NCI-H1417 (cell line): ENCODE measurements at regions not wholly inside any gene's neighbourhood (a gene's known extent, or its start where the extent isn't known, plus 50 kb on each side); places are given as distances from the start of the nearest gene placed in this dataset.
A peak's percentile ranks its signal among the peaks of the same experiment; 100 is the strongest.

ENCODE experiments used
- DNase-seq, 3 experiments: peaks; one replicate each; lab custom pipeline; 2025; lab: John Stamatoyannopoulos, UW

DNA sequence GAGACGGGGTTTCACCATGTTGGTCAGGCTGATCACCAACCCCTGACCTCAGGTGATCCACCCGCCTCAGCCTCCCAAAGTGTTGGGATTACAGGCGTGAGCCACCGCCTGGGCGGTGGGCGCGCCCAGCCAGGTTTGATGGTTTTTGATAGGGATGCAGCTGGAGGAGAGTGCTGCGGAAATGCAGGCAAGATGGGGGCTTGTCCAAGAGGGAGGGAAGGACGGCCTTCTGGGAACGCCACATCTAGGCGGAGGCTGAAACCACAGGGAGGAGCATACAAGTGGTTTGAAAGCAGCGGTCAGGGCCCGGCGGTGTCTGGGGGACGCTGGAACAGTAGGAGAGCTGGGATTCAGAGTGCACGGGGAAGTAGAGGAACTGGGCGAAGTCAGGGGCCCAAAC is 134.6 kb downstream of the VRK1 start:
- no peak for DNase-seq

DNA sequence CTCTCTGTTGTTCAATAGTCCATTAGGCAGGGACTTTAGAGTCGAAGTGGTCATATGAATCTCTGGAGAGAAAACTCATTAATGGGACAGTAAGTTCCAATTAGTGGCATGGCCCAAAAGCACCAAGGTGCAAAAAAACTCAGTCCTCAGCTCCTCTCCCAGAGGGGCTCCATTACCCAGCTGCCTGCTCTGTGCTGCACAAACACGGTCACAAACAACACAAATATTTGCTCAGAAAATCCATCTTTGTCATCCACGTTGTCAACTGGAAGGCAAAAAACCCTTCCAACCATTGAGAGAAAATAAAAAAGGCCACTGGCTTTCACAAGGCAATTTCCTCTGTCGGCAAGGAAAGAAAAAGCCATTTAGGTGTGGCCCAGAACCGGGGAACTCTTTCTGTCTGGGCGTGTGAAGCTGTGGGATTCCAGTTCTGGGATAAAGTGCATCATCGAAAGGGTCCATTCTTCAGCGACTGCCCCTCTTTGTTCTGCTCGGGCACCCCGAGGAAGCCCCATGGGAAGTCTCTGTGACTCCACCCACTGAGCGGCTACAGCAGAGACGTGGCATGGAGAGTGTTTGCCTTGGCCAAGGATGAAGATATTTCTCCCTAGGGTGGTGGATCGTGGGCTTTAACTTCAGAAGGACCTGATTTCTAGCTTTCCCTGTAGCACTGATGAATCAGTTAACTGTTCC is 137.6 kb downstream of the VRK1 start:
- DNase-seq = peak in 1 of 3 experiments; percentile 12

DNA sequence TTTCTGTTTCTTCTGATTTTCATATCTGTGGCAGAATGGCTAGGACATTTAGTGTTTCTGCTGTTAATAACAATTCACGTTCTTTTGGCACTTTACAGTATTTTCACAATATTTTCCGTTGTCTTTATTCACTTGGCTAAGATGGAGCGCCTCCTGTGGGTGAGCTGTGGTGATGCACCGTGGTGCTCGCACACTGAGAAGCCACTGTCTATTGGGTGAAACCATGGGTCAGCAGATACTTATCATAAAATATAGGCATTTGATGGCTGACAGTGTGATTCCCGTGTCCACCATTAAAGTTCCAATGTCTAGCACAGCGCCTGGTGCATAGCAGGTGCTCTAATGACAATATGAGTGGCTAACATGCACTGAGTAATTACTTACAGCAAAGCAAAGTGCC is 141.8 kb downstream of the VRK1 start:
- no peak for DNase-seq

DNA sequence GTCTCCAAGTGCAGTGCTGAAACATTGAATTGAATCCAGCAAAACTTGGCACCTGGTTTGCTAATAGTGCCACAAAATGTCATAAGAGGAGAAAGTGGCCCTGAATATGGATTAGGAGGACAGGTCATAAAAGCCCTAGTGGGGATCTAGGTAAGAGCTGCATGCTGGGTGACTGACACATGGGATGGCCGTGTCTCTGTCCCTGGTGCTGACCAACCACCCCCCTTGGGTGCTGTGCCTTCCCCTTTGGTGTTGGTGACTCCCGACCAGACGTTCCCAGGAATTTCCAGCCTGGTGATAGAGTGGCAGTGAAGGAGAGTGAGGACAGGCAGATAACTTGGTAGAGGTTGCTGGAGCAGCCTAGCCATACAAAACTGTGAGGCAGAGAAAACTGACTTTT is 142.8 kb downstream of the VRK1 start:
- no peak for DNase-seq

DNA sequence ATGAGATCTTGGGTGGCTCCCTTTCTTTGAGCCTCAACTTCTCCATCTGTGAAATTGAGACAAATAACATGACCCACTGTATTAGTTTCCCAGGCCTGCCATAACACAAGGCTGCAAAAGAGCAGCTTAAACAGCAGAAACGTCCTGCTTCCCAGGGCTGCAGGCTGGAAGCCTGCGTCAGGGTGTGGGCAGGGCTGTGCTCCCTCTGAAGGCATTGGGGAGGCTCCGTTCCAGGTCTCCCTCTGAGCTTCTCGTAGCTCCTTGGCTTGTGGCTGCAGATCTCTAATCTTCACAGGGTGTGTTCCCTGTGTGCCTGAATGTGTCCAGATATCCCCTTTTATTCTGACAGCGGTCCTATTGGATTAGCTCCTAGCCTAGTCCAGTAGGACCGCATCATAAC is 147.1 kb downstream of the VRK1 start:
- DNase-seq = no peak

DNA sequence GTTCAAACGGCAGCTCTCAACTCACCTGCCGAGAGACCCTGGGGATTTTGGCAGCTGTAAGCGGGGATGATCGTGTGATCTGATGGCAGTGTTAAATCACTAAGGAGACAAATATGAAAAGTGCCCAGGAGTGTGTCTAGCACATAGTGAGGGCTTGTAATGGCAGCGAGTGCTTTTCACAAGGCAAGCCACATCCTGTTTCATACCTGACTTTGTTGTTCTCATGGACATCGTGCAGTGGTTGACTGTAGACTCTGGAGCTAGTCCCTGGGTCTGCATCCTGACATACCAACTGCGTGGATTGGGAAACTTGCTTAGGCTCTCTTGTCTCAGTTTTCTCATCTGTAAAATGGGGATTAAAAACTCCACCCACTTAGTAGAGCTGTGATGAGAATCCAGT is 148.5 kb downstream of the VRK1 start:
- no peak for DNase-seq

DNA sequence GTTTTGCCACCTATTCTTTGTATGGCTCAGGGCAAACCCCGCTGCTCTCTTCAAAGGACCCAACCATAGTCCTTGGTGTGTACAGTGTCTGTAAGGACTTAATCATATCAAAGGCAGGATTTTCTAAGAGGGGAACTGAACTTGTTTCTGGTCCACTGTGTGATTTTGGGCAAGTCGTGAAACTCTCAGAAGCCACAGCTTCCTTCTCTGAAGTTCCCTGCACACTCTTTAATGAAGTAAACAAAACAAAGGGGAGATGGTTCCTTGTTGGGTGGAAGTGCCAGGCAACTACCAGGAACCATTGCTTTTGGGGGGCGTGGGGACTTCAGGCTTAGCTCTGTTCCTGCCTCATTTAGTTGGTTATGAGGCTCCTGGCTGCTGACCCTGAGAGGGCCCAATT is 152.4 kb downstream of the VRK1 start:
- DNase-seq = no peak

DNA sequence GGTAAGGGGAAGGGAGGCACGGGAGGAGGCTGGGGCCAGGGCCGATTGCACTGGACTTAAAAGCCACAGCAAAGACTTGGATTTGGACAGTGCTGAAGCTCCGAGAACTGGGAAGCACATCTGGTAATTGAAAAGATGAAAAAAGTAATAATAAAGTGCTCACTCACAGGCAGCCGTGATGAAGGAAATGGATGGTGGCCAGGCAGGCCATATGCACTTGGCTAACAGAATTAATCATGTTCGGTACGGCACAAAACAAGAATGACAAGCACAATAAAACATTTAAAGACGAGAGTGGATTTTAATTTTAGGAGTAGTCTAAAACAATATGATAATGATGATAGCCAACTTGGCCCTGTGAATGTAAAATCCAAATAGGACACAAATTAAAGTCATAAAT is 154.3 kb downstream of the VRK1 start:
- no peak for DNase-seq

DNA sequence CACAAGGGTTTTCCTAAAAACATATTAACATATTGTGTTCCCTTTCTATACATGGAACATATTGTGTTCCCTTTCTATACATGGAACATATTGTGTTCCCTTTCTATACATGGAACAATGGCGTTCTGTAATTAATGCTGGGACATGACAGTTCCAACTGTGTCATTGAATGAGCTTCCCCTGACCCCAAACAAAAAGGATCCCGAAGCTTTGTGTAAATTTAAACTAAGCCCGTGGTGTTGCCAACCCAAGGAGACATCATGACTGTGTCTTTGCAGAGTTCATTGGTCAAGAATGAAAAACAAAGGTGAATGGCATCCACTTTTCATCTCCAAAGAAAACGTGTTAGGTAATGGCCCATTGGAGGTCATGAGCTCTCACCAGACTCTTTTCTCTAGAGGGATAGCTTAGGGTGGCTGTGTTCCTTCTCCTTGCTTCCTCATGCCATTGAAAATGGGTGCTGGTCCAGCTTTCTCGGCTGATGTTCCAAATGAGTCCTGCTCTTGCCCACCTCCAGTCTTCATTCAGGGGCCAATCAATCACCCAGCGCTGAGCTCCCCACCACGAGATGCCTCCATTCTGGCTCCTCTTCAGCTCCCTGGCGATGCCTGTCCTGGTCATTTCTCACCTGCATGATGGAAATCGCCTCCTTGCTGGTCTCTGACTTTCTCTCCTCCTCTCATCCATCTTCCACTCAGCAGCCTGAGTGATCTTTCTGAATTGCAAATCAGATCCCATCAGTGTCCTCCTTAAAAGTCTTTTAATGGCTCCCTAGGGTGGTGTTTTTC is 156.1 kb downstream of the VRK1 start:
- no peak for DNase-seq

DNA sequence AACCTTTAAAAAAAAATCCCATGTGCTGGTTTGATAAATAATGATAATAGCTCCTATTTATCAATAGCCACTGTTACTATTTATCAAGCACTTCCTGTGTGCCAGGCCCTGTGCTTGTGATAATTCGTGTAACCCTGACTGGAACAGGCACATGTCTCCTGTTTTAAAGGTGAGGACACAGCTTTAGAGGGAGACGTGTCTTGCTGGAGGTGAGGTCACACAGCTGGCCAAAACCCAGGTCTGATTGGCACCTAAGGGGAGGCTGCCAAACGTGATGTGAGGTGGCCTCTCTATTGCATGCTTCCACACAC is 156.6 kb downstream of the VRK1 start:
- no peak for DNase-seq

DNA sequence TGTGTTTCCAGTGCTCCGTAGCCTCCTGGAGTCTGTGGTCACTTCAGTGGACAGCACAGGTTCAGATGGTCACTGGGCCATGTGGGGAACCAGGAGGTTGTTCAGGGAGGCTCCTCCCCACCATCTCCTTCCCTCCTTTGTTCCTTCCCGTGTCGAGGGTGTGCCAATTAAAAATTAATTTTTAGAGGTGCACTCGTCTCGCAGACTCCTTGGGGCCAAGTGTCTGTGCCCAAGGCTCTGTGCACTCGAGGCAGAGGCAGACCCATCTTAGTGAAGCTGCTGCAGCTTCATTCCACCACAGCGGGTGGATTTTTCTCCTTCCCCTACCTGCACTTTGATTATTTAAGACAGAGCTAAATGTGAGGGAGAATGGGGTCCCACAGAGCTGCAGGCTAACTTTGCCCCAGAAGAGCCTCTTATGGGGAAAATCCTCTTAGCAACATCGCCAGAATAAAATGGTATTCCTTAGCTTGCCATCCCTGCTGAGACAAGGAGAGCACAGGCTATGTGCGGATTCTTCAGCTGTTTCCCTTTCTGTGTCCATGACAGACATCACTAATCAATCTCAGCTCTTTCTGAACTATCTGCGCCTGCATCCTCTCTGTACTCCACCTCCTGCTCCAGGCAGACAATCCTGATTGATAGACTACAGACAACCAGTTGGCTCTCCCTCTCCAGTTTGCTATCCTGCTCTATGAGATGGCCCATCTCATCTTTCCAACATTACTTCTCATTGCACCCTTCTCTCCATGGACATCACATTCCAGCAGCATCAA is 159.5 kb downstream of the VRK1 start:
- no peak for DNase-seq

DNA sequence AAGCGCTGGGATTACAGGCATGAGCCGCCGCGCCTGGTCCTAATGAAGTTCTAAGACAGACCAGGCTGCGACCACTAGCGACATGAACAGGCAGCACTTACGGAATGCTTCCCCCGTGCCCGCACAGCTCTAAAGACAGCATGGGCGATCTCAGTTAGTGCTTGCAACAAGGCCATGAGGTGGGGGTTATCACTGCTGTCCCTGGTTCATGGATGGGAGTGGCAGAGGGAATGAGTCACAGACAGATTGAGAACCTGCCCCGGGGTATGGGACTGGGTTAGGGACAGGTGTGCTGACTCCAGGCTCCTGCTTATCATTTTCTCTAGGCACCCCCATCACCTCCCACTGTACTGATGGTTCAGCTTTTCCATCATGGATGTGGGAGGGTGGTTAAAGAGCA is 160.9 kb downstream of the VRK1 start:
- DNase-seq = no peak

DNA sequence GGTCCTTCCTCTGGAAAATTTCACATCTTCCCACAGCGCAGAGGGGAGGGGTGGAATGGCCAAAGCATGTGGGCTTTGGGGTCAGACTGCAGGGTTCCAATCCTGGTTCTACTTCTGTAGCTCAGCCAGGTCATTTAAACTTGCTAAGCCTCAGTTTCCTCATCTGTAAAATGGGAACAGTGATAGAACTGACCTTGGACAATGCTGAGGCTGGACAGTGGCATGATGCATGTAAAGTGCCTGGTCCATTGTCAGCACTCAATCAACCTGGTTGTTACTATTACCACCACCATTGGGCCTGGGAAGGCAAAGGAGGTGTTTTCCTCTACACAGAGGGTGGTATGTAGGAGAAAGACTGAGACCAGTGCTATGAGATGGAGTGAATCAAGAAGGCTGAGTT is 162.8 kb downstream of the VRK1 start:
- DNase-seq = no peak

DNA sequence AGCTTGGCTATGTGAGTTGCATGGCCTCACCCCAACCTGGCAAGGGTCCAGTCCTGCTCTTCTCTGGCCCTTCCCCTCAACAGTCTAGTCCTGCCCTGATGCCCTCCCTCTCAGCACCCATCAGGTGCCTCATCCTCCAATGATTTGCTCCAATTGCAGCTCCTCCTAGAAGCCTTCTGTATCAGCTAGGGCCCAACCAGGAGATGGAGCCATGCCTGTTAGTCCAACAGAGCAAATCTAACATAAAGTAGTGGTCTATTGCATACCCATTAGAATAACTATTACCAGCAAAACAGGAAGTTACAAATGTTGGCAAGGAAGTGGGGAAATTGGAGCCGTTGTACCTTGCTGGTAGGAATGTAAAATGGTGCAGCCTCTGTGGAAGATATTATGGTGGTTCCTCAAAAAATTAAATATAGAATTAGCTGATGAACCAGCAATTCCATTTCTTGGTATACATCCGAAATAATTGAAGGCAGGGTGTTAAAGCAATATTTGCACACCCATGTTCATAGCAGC is 163.5 kb downstream of the VRK1 start:
- DNase-seq = no peak

DNA sequence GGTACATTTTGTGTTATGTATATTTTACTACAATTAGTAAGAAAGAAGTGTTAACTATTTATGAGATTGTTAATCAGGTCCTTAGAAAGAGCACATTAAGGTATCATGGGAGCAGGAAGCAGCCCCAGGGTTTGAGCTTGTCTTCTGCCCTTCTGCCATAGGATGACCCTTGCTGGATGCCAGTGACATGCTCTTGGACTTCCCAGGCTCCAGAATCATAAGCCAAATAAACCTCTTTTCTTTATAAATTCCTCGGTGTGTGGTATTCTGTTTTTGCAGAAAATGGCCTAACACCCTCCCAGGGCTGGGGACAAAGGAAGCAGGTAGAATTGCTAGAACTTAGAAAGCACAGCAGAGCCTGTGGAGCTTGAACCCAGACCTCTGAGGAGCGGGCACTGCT is 164.7 kb downstream of the VRK1 start:
- no peak for DNase-seq

DNA sequence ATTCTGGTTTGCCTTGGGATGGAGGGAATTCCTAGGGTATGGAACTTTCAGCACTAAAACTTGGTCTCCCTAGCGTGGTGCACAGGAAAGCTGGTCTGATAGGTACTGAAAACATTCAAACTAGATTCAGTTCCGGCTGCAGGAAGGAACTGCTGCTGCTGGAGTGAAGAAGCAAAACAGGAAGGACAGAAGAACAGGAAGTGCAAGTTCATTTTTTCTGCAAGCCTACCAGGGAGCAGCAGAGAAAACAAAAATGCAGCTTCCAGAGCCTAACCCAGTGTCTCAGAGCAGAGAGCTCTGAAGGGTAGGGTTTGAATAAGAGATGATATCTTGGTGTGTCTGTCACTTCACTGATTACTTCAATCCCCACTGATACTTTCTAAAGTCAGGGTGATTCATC is 165.2 kb downstream of the VRK1 start:
- DNase-seq = no peak

DNA sequence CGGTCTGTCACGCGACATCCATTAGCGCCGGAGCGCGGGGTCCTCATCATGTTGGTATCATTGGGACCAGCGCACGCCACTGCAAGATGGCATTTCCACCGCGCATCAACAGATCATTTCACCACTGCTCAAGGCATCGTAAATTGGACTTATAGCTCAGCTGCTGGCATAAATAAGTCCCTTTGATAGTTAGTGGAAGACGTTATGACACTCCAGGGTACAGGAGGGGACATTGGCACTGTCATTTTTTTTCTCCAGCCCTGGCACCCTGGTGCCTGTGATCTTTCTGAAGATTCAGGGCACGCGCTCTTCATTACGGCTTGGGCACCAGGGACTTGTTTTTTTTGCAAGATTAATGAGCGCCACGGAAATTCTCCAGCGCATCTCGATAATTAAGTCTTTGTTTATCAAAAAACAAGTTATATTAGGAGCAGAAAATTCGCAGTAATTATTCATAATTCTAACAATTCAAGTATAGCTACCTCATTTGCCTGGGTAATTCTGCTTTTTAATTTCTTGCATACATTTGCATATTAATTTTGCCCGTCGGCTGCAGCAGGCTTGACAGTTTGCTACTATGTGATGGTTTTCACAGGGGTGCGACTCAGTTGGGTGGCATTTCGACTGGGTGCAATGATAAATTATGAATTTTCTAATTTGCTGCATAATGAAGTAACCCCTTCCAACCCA is 167.7 kb downstream of the VRK1 start:
- DNase-seq = no peak

DNA sequence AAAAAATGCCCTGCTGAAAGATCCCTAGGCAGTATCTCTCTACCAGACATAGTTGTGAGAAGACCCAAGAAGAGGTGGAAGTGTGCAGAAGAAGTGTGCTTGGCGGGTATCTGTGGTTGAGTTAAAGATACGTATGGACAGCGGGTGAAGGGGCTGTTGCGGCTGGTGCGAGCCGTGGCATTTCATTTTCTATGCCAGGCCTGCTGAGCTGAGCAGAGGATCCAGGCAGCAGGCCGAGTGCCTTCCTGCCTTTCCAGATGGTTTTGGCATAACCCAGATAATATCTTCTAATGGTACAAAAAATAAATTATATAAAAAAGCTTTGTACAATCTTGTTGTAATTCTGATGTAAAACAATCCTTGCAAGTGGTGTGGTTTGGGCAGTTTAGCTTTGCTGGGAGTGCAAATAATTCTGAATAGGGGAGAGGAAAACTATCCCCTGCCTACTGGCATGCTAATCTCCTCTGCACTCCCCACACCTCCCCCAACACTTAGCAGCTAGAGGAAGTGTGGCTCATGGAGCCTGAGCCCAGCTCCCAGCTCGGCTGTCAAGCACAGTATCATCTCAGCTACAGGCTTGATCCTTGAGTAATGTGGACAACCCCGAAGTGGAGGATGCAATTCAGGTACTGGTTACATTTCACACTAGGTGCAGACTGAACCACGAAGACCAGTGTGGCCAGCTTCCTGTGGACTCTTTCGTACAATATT is 168.9 kb downstream of the VRK1 start:
- DNase-seq = no peak

DNA sequence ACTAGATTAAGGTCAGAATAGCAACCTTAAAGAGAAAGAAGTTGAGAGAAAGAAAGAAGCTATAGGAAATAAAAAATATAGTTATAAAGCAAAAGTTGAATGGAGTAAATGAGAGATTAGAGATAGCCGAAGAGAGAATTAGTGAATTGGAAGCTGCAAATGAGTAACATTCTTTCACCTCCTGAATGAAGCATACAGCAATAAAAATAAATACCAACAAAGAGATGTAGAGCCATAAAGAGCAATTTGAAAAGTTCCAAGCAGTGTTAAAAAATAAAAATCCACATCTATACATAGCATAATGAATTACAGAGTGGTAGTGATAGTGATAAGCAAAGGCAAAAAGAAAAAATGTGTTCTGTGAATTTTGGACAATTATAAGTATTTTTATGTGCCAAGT is 177.9 kb downstream of the VRK1 start:
- no peak for DNase-seq

DNA sequence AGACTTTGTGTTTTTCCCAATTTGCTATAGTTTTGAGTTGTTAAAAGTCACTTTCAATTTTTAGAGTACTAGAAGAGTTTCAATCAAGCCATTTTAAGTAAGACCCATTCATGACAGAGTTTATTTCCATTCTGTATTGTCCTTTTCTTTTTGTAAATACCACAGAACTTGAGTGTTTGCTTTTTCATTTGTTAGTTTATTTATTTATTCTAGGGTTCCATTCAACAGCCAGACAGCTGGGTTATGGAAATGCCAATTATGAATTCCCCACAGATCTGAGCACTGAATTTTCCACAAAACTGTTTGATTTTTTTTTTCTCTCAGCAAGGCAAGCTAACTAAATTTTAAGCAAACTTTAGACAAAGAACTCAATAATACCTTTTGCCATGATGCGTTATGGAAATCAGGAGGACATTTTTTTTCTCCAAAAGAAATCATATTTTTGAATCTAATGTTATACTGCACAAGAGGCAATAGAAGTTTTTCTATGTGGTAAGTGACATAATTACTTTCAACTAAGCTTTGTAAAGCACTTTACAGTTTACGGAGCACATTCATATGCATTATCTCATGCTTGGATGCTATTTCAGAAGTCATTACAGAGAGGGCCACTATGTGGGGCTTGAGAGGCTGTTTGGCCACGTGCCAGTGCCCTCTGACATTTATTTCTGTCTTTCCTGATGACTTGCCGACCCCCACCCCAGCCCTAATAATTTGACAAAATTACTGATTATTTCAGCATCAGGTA is 181.5 kb downstream of the VRK1 start:
- DNase-seq = peak; percentile 51 to 81 (median 75)

DNA sequence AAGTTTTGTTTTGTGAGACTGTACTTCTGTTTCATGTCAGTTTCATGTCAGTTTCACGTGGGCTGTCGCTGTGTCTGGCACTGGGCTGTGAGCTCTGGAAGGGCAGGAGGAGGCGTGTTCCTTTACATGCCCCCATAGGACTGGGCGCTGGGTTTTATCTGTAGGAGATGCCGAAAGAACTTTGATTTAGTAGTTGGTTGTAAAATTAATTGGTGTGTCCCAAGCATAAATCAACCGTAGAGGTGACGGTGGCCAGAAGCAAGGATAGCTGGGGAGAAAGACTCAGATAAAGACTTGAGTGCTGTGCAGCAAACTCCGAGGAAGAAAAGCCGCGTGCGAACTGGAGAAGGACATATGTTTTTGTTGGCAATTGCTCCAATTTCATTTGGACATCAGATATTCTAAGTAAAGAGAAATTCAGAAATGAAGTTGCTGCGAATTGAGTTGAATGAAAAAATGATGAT is 182.5 kb downstream of the VRK1 start:
- peak; percentile 28 to 91 (median 58) for DNase-seq
